Neural cell (in vitro differentiated cells): ENCODE measurements at regions not wholly inside any gene's neighbourhood (a gene's known extent, or its start where the extent isn't known, plus 50 kb on each side); places are given as distances from the start of the nearest gene placed in this dataset.

Experiments
- H2AFZ ChIP-seq: fragments of 200-600, 300-800 bp; sonication (generic), shearing (Covaris generic); 2 replicates; pipeline ENCODE4 v1.6.0; 2014; ENCODE audit warnings: low read depth, mild to moderate bottlenecking, antibody characterized with exemption, low read length, moderate library complexity
- H3F3A ChIP-seq: fragments of 200-600 bp; shearing (Covaris generic); 2 replicates; pipeline ENCODE4 v1.6.1; 2016; ENCODE audit warnings: mild to moderate bottlenecking, moderate library complexity, mixed read lengths, antibody characterized with exemption, low read length; ENCODE audit not compliant: insufficient read depth, poor library complexity, severe bottlenecking
- H3K27ac ChIP-seq: fragments of 200-600, 300-800 bp; sonication (generic), shearing (Covaris generic); 2 replicates; pipeline ENCODE4 v1.5.1; 2014; ENCODE audit warnings: mild to moderate bottlenecking, low read length, moderate library complexity
- H3K27me3 ChIP-seq: fragments of 300-800, 200-600 bp; sonication (generic), shearing (Covaris generic); 2 replicates; pipeline ENCODE4 v1.6.0; 2014; ENCODE audit warnings: mild to moderate bottlenecking, low read depth, low read length, moderate library complexity; ENCODE audit not compliant: insufficient read depth
- H3K36me3 ChIP-seq: fragments of 300-800, 200-600 bp; sonication (generic), shearing (Covaris generic); 2 replicates; pipeline ENCODE4 v1.5.1; 2014; ENCODE audit warnings: mild to moderate bottlenecking, antibody characterized with exemption, low read length, moderate library complexity; ENCODE audit not compliant: insufficient read depth
- H3K4me2 ChIP-seq: fragments of 300-800, 200-600 bp; sonication (generic), shearing (Covaris generic); 2 replicates; pipeline ENCODE4 v1.6.0; 2014; ENCODE audit warnings: mild to moderate bottlenecking, low read length
- H3K4me3 ChIP-seq: fragments of 300-800, 200-600 bp; sonication (generic), shearing (Covaris generic); 2 replicates; pipeline ENCODE4 v1.5.1; 2014; ENCODE audit warnings: mild to moderate bottlenecking, low read length, moderate library complexity
- H3K79me2 ChIP-seq: fragments of 200-600 bp; shearing (Covaris generic); replicated peaks from 2 replicates; pipeline ENCODE4 v1.6.0; 2014; ENCODE audit warnings: mild to moderate bottlenecking, low read length, moderate library complexity; ENCODE audit not compliant: insufficient read depth
- H3K9ac ChIP-seq: fragments of 300-800, 200-600 bp; sonication (generic), shearing (Covaris generic); 2 replicates; pipeline ENCODE4 v1.6.1; 2016; ENCODE audit warnings: mild to moderate bottlenecking, low read length, mixed read lengths
- H3K9me2 ChIP-seq: fragments of 200-600 bp; shearing (Covaris generic); 2 replicates; pipeline ENCODE4 v1.6.1; 2016; ENCODE audit warnings: mild to moderate bottlenecking, low read length, mixed read lengths; ENCODE audit not compliant: insufficient read depth
- H3K9me3 ChIP-seq: fragments of 200-600, 300-800 bp; sonication (generic), shearing (Covaris generic); 2 replicates; pipeline ENCODE4 v1.6.1; 2016; ENCODE audit warnings: mild to moderate bottlenecking, mixed run types, low read length, moderate library complexity, mixed read lengths
- H4K20me1 ChIP-seq: fragments of 200-600 bp; shearing (Covaris generic); 2 replicates; pipeline ENCODE4 v1.6.1; 2016; ENCODE audit warnings: mild to moderate bottlenecking, mixed run types; ENCODE audit not compliant: insufficient read depth
- CTCF ChIP-seq: fragments of 450-650 bp; IDR thresholded peaks from 2 replicates; pipeline ENCODE4 v1.5.1; 2014; ENCODE audit warnings: antibody characterized with exemption, mild to moderate bottlenecking, moderate library complexity; ENCODE audit not compliant: poor library complexity, severe bottlenecking
- EP300 ChIP-seq: fragments of 450-650 bp; conservative IDR thresholded peaks from 2 replicates; pipeline ENCODE4 v1.6.1; 2014; ENCODE audit warnings: antibody characterized with exemption, mild to moderate bottlenecking, moderate library complexity; ENCODE audit not compliant: poor library complexity, severe bottlenecking
- EZH2 ChIP-seq: fragments of 200-600, 300-800 bp; shearing (Covaris generic), sonication (generic); IDR thresholded peaks from 2 replicates; pipeline ENCODE4 v1.6.1; 2014; ENCODE audit warnings: antibody characterized with exemption, low read length, borderline replicate concordance, mild to moderate bottlenecking; ENCODE audit not compliant: insufficient read depth, poor library complexity, severe bottlenecking
- MXI1 ChIP-seq: fragments of 450-650 bp; conservative IDR thresholded peaks from 2 replicates; pipeline ENCODE4 v1.6.1; 2014; ENCODE audit warnings: antibody characterized with exemption, mild to moderate bottlenecking; ENCODE audit not compliant: poor library complexity, severe bottlenecking
- POLR2AphosphoS5 ChIP-seq: IDR thresholded peaks from 2 replicates; pipeline ENCODE4 v1.6.1; 2012
- RAD21 ChIP-seq: fragments of 450-650 bp; conservative IDR thresholded peaks from 2 replicates; pipeline ENCODE4 v1.6.1; 2014; ENCODE audit warnings: antibody characterized with exemption, mild to moderate bottlenecking, moderate library complexity
- REST ChIP-seq: IDR thresholded peaks from 2 replicates; pipeline ENCODE4 v1.6.1; 2012; ENCODE audit warnings: borderline replicate concordance
- SMC3 ChIP-seq: fragments of 450-650 bp; conservative IDR thresholded peaks from 2 replicates; pipeline ENCODE4 v1.6.1; 2014; ENCODE audit warnings: antibody characterized with exemption, mild to moderate bottlenecking, moderate library complexity; ENCODE audit not compliant: poor library complexity
- TAF1 ChIP-seq: IDR thresholded peaks from 2 replicates; pipeline ENCODE4 v1.6.1; 2012; ENCODE audit warnings: low read depth

- no peak overlapping the region for H3K4me3 ChIP-seq
Observed at GRCh38 chr2:187206471-187206870, 241.6 kb downstream of the CALCRL start.

GRCh38 chr2:187206071-187206470 is 242.0 kb downstream of the CALCRL start:
- H3K9ac ChIP-seq: no peak overlapping the region
- no peak overlapping the region for H3K27ac ChIP-seq
- H3K27me3 ChIP-seq: no peaks in the 10 kb centered on the region
- H4K20me1 ChIP-seq: no peaks in the 10 kb centered on the region
- no peak overlapping the region for H3K4me2 ChIP-seq
- H3K9me2 ChIP-seq: no peaks in the 10 kb centered on the region
- H3K4me3 ChIP-seq: no peak overlapping the region
- no peaks in the 10 kb centered on the region for H3K36me3 ChIP-seq
- H3F3A ChIP-seq: no peaks in the 10 kb centered on the region
- H3K79me2 ChIP-seq: no peaks in the 10 kb centered on the region
- no peak overlapping the region for H2AFZ ChIP-seq
- no peaks in the 10 kb centered on the region for H3K9me3 ChIP-seq
- TF ChIP-seq EZH2 (no peak), EP300 (no peak), RAD21 (no peak), REST (no peak), MXI1 (no peak), SMC3 (no peak)

More at GRCh38 chr2:187206471-187206870, 241.6 kb downstream of the CALCRL start:
- Histone ChIP-seq H3K9me2 (no peaks in the 10 kb centered on the region), H3F3A (no peaks in the 10 kb centered on the region), H3K79me2 (no peaks in the 10 kb centered on the region), H3K36me3 (no peaks in the 10 kb centered on the region), H3K9ac (no peak overlapping the region), H3K9me3 (no peaks in the 10 kb centered on the region), H3K4me2 (no peak overlapping the region), H3K27ac (no peak overlapping the region), H4K20me1 (no peaks in the 10 kb centered on the region), H2AFZ (no peak overlapping the region), H3K27me3 (no peaks in the 10 kb centered on the region)
- no peak for TF ChIP-seq RAD21
- no peak for TF ChIP-seq EP300
- TF ChIP-seq TAF1: no peak
- no peak for TF ChIP-seq MXI1
- TF ChIP-seq EZH2: no peak
- TF ChIP-seq SMC3: no peak
- TF ChIP-seq CTCF: no peak
- TF ChIP-seq REST: no peak
- no peak for TF ChIP-seq POLR2AphosphoS5
